ENCODE measurements at regions not wholly inside any gene's neighbourhood (a gene's known extent, or its start where the extent isn't known, plus 50 kb on each side); places are given as distances from the start of the nearest gene placed in this dataset.

DNA sequence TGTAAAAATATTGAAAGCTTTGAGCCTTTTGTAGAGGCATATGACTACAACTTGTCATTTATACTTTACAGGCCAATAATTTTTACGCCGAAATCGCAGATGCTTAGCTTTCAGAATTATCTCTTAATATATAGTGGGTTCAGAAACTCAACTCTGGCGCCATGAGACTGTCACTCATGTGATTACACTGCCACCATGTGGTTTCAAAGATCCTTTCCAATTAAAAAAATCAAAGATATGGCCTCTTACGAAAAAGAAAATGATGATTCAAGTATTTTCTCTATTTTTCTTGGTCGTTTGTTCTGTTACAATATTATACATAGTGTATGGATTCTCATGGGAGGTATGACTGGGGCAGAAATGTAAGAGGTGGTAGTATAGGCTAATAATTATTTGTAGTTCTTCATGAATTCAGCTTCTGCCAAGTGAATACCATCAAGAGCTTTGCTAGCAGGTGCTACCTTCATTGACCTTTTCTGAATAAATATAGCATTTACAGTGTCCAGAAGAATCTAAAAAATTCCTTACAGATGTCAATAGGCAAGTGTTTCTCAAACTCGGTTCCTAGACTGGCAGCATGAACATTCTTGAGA, 751.7 kb upstream of the GOLIM4 start:
- TF ChIP-seq, protein P1, sequence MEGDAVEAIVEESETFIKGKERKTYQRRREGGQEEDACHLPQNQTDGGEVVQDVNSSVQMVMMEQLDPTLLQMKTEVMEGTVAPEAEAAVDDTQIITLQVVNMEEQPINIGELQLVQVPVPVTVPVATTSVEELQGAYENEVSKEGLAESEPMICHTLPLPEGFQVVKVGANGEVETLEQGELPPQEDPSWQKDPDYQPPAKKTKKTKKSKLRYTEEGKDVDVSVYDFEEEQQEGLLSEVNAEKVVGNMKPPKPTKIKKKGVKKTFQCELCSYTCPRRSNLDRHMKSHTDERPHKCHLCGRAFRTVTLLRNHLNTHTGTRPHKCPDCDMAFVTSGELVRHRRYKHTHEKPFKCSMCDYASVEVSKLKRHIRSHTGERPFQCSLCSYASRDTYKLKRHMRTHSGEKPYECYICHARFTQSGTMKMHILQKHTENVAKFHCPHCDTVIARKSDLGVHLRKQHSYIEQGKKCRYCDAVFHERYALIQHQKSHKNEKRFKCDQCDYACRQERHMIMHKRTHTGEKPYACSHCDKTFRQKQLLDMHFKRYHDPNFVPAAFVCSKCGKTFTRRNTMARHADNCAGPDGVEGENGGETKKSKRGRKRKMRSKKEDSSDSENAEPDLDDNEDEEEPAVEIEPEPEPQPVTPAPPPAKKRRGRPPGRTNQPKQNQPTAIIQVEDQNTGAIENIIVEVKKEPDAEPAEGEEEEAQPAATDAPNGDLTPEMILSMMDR (conservative IDR thresholded peaks at IDR 0.05; ENCODE audit: control insufficient read depth, insufficient read depth, low read depth, low read length) = peak; percentile 55
- no peak overlapping the region for H3K4me3 ChIP-seq (ENCODE audit: control insufficient read depth, low read depth, low read length)
- peak; percentile 50 for DNase-seq (ENCODE audit: low read depth)

DNA sequence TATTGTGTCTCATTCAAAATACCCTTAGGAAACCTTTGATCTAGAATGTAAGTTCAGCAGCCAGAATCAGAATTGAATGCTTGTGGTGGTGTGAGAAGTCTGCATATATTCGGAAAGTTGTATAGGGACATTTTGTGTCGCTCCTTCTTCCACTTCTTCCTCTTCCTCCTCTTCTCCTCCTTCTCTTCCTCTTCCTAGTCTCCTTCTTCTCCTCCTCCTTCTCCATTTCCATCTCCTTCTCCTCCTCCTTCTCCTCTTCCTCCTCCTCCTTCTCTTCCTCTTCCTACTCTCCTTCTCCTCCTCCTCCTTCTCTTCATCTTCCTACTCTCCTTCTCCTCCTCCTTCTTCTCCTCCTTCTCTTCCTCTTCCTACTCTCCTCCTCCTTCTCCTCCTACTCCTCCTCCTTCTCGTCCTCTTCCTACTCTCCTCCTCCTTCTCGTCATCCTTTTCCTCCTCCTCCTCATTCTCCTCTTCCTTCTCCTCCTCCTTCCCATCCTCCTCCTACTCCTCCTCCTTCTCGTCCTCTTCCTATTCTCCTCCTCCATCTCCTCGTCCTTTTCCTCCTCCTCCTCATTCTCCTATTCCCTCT, 749.3 kb upstream of the GOLIM4 start:
- no peak for DNase-seq (ENCODE audit: low read depth)
- H3K4me3 ChIP-seq (ENCODE audit: control insufficient read depth, low read depth, low read length) = no peak overlapping the region

DNA sequence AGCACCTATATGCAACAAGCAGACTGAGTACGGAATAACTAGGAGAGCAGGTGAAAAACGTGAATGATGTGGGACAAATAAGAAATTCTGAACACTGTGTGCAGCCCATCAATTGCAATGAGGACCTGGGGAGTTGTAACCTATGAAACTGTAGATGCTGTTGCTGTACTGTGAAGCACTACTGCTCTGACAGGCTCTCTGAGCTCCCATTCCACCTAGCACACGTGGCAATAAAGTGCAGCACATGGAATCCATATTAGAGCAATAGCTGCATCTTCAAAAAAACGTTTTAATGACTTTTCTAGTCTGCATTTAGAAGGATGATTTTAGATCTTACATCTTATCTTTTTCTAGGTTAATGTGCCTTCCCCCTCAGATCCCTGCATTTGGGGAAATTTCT, 748.7 kb upstream of the GOLIM4 start:
- no peak overlapping the region for H3K4me3 ChIP-seq (ENCODE audit: control insufficient read depth, low read depth, low read length)
- TF ChIP-seq, protein P1 (conservative IDR thresholded peaks at IDR 0.05; ENCODE audit: control insufficient read depth, insufficient read depth, low read depth, low read length) = no peak
- DNase-seq (ENCODE audit: low read depth) = no peak

More for the DNA sequence above, 749.3 kb upstream of the GOLIM4 start:
- TF ChIP-seq, protein P1 (conservative IDR thresholded peaks at IDR 0.05; ENCODE audit: control insufficient read depth, insufficient read depth, low read depth, low read length) = no peak

DNA sequence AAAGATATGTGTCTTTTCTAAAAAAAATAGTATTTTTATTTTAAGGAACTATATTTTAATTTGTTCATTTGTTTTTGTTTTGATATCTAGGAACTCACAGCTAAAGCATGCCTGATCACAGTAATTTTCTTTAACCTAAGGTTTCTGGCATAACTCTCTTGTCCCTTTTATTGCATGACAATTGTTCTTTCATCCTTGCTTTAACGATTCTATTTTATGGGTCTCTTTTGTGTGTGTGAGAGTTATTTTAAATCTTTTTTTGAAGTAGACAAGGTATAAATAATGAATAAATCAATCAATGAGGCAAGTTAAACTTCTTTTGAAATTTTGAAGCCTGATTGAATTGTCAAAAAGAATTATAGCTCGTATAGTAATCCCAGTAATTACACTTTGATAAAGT, 747.8 kb upstream of the GOLIM4 start:
- no peak overlapping the region for H3K4me3 ChIP-seq (ENCODE audit: control insufficient read depth, low read depth, low read length)
- DNase-seq (ENCODE audit: low read depth) = no peak
- TF ChIP-seq, protein P1 (conservative IDR thresholded peaks at IDR 0.05; ENCODE audit: control insufficient read depth, insufficient read depth, low read depth, low read length) = no peak

DNA sequence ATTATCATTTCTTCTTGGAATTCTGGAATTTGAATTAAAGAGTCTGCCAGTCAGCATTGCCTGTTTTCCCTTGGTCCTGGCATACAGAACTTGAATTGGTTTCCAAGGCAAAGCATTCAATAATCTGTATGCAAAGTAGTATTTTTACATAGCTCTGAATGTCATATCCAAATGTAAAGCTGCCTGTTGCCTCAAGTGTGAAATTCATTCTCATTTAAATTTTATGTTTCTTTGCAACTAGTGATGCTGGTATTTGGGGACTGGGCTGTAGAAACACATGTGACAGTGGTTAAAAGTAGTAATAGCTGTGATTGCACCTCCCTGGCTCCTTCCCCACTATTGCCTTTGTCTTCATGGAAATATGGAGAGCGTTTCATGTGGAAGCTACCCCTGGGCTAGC, 743.9 kb upstream of the GOLIM4 start:
- DNase-seq (ENCODE audit: low read depth) = no peak
- TF ChIP-seq, protein P1 (conservative IDR thresholded peaks at IDR 0.05; ENCODE audit: control insufficient read depth, insufficient read depth, low read depth, low read length) = no peak
- no peak overlapping the region for H3K4me3 ChIP-seq (ENCODE audit: control insufficient read depth, low read depth, low read length)

DNA sequence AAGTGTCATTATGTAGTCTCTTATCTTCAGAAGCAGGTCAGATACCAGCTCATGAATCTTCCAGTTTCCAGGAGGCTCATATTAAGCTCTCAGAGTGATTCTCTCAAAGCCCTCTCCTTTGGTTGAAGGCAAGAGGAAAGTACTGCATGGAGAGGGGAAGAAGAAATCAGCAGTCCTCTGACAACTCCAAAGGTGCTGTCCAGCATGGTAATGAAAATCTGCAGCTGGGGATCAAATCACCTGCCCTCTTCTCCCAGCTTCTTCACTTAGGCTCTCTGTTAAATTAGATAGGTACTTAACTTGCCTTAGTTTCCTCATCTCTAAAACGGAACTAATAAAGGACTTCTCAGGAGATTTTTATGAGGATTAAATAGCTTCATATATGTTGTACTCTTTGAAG, 738.8 kb upstream of the GOLIM4 start:
- DNase-seq (ENCODE audit: low read depth) = no peak
- H3K4me3 ChIP-seq (ENCODE audit: control insufficient read depth, low read depth, low read length) = no peak overlapping the region
- TF ChIP-seq, protein P1 (conservative IDR thresholded peaks at IDR 0.05; ENCODE audit: control insufficient read depth, insufficient read depth, low read depth, low read length) = no peak

Data from fibroblast of mammary gland (primary cell).